ENCODE measurements at regions not wholly inside any gene's neighbourhood (a gene's known extent, or its start where the extent isn't known, plus 50 kb on each side); places are given as distances from the start of the nearest gene placed in this dataset.

DNA sequence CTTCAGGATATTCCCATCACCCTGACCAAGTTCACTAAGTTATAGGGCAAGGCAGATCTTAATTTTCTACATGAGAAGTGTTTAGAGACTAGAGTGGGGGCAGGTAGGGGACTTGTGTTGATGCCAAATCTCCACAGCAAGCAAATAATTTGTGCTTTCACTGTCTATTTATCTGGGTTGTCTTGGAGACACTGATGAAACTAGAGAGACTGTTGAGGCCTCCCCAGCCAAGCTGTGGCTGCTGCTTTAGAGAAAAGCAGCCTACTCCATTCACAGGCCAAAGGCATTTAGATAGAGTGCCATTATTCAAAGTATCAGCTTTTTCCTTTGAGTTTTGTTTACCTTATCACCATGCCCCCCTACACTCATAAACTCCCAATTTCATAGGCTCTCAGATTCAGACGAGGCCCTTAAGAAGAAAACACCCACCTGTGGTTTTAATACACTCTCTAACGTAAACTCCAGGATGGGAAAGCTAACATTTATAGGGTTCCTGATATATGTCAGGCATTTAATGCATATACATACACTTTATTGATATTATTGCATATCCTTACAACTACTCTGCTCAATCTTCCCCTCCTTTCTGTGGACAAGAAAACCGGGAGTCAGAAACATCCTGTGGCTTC is 130.4 kb upstream of the FOXB1 start:
- H3K4me3 Mint-ChIP-seq: no peak overlapping the region
- peaks cover 0 to 3% (median 0%) of the 10 kb centered on the region in 4 donors for H3K4me1 Mint-ChIP-seq
- no peak overlapping the region for H3K27ac Mint-ChIP-seq
- H3K27ac ChIP-seq (ENCODE audit: insufficient read depth, low read length, poor library complexity, severe bottlenecking): no peak overlapping the region
- H3K36me3 Mint-ChIP-seq: no peaks in the 10 kb centered on the region
- no peaks in the 10 kb centered on the region for H3K4me1 ChIP-seq (ENCODE audit: control insufficient read depth, insufficient read depth, low read length, poor library complexity, severe bottlenecking)
- no peaks in the 10 kb centered on the region for H3K36me3 ChIP-seq (ENCODE audit: control insufficient read depth, insufficient read depth, low read length)
- ATAC-seq (ENCODE audit: low read depth in 2 of 2): no peak
- peaks cover 26% of the 10 kb centered on the region for H3K27me3 Mint-ChIP-seq
- no peak overlapping the region for H3K4me3 ChIP-seq (ENCODE audit: low read depth, low read length)
- DNase-seq: no peak
- H3K9me3 ChIP-seq (ENCODE audit: control insufficient read depth in 2 of 2, low read length in 2 of 2): no peaks in the 10 kb centered on the region
- peaks cover 0 to 5% (median 0%) of the 10 kb centered on the region in 7 donors for H3K9me3 Mint-ChIP-seq
- H3K27me3 ChIP-seq (ENCODE audit: control insufficient read depth, insufficient read depth, low read length): peaks cover 10% of the 10 kb centered on the region

DNA sequence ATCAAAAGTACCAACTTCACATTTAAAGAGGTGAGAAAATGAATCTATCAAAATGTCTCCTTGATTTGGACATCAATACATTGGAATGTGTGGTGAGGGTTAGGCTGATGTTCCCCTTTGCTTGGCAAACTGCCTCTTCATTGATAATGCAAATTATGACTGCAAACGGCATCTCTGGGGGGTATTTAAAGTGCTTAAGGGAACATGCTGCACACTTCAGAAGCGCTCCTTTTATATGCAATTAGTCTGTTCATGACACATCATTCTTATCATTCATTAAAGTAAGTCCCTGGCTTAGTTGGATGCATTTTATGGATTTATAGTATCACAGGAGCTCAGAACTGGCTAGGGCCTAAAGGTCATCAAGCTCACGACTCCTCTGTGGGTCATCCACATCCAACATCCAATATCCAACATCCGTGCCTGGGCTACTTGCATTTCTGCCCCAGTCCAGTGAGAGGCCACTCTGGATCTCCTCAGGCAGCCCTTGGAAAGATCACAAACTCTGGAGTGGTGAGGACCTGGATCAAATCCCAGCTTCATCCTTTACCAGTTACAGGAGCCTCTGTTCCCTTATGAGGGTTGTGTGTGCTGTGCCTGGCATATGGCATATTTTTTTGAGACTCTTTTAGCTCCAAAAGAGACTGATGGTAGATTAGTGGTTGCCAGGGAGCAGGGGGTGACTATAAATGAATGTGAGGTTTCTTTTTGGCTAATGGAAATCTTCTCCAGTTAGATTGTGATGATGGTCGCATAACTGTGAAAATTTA is 136.8 kb upstream of the FOXB1 start:
- no peak for DNase-seq

DNA sequence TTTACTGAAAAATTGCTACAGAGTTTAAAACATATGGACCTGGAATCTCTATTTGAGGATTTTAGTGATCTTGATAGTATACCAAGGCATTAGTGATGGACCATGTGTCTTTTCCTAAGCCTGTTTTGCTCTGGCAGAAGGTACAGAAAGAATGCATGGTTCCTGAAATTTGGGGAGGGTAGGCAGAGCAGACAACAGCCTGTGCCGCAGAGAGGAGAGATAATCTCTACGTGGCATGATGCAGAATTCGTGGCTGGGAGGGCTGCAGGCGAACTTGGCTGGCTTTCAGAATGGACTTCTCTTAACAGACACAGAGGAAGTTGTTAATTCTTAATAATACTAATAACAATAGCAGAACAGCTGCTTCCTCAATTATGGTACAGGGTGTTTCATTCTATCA is 137.5 kb upstream of the FOXB1 start:
- no peak overlapping the region for H3K4me3 Mint-ChIP-seq
- H3K27ac Mint-ChIP-seq: peak overlapping the region in 1 of 3 donors; percentile 1
- no peaks in the 10 kb centered on the region for H3K4me1 Mint-ChIP-seq
- H3K27me3 Mint-ChIP-seq: peaks cover 27% of the 10 kb centered on the region
- no peak for ATAC-seq (ENCODE audit: low read depth in 2 of 2)
- no peak overlapping the region for H3K27ac ChIP-seq (ENCODE audit: insufficient read depth, low read length, poor library complexity, severe bottlenecking)
- H3K36me3 Mint-ChIP-seq: no peaks in the 10 kb centered on the region
- no peak for DNase-seq
- no peaks in the 10 kb centered on the region for H3K9me3 Mint-ChIP-seq
- no peaks in the 10 kb centered on the region for H3K36me3 ChIP-seq (ENCODE audit: control insufficient read depth, insufficient read depth, low read length)
- peaks cover 4% of the 10 kb centered on the region for H3K27me3 ChIP-seq (ENCODE audit: control insufficient read depth, insufficient read depth, low read length)
- no peak overlapping the region for H3K4me3 ChIP-seq (ENCODE audit: low read depth, low read length)
- H3K9me3 ChIP-seq (ENCODE audit: control insufficient read depth in 2 of 2, low read length in 2 of 2): no peaks in the 10 kb centered on the region
- H3K4me1 ChIP-seq (ENCODE audit: control insufficient read depth, insufficient read depth, low read length, poor library complexity, severe bottlenecking): no peaks in the 10 kb centered on the region

More for the DNA sequence above, 136.8 kb upstream of the FOXB1 start:
- H3K27me3 ChIP-seq (ENCODE audit: control insufficient read depth, insufficient read depth, low read length): peaks cover 4% of the 10 kb centered on the region
- Mint-ChIP-seq H3K36me3 (no peaks in the 10 kb centered on the region), H3K27ac (no peak overlapping the region), H3K4me1 (no peaks in the 10 kb centered on the region), H3K4me3 (no peak overlapping the region), H3K27me3 (peaks cover 29% of the 10 kb centered on the region), H3K9me3 (no peaks in the 10 kb centered on the region)
- H3K4me1 ChIP-seq (ENCODE audit: control insufficient read depth, insufficient read depth, low read length, poor library complexity, severe bottlenecking): no peaks in the 10 kb centered on the region
- H3K9me3 ChIP-seq (ENCODE audit: control insufficient read depth in 2 of 2, low read length in 2 of 2): no peaks in the 10 kb centered on the region
- H3K27ac ChIP-seq (ENCODE audit: insufficient read depth, low read length, poor library complexity, severe bottlenecking): no peak overlapping the region
- no peaks in the 10 kb centered on the region for H3K36me3 ChIP-seq (ENCODE audit: control insufficient read depth, insufficient read depth, low read length)
- H3K4me3 ChIP-seq (ENCODE audit: low read depth, low read length): no peak overlapping the region
- ATAC-seq (ENCODE audit: low read depth in 2 of 2): no peak

DNA sequence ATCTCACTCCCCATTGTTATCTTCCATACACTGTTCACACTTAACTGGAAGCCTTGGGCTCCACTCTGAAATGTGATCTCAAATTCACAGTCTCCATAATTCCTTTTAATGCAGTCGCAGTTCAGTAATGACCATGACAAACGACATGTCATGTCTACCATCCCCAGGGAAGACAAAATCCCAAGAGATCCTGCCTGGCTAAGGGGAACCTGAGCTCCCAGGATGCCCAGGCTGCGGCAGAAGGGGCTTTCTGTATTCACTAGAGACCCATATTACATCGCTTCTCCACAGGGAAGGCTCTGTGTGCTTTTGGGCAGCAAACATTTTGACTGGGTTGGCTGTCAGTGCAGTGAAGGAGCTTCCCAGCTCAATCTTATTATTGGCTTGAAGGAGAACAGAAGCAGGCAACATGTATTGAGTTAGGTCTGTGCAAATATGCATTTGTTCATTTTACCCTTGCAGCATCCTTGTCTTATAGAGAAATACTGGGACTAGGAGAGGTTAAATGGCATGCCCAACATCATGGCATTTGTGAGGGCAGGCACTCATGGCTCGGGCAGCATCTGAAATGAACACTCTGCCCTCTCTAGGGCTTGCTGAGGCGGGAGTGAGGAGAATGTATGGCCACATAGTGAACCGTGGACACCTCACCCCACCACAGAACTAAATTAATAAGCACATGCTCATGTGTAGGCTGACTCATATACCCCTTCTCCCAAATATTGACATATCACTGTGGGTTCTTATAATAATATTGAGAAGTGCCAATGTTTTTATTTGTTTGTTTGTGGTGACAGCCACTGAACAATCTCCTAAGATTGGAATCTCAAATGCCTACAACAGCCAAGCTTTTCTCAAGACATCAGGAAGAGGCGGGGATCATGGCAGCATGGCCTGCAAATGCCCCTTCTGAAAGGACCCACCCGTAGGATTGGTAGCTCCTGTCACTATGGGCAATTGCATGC is 141.6 kb upstream of the FOXB1 start:
- H3K36me3 Mint-ChIP-seq: no peaks in the 10 kb centered on the region

DNA sequence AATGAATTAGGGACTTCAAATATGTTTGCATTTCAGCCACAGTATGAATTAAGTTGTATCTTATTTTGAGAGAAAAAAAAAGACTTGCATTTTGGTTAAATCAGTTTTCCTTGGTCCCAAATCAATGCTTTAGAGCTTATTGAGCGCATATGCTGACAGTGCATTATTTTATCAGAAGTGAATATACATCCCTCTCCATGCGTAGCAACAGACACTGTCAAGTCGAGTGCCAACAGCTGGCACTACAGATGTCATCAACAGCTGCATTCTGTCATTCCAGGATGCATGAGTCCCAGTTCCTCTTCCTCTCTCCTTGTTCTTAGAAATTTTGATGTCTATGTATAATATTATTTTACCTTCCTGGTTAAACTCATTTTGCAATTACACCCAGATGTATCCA is 156.1 kb upstream of the FOXB1 start:
- H3K4me3 ChIP-seq (ENCODE audit: low read depth, low read length): no peak overlapping the region
- no peaks in the 10 kb centered on the region for H3K36me3 Mint-ChIP-seq
- no peak overlapping the region for H3K27ac Mint-ChIP-seq
- ATAC-seq (ENCODE audit: low read depth in 2 of 2) (no peak), DNase-seq (no peak)
- H3K9me3 Mint-ChIP-seq: peaks cover 0 to 1% (median 0%) of the 10 kb centered on the region in 7 donors
- H3K27ac ChIP-seq (ENCODE audit: insufficient read depth, low read length, poor library complexity, severe bottlenecking): no peak overlapping the region
- peaks cover 4% of the 10 kb centered on the region for H3K27me3 ChIP-seq (ENCODE audit: control insufficient read depth, insufficient read depth, low read length)
- peaks cover 9% of the 10 kb centered on the region for H3K27me3 Mint-ChIP-seq
- H3K4me3 Mint-ChIP-seq: no peak overlapping the region
- no peaks in the 10 kb centered on the region for H3K9me3 ChIP-seq (ENCODE audit: control insufficient read depth in 2 of 2, low read length in 2 of 2)
- H3K4me1 ChIP-seq (ENCODE audit: control insufficient read depth, insufficient read depth, low read length, poor library complexity, severe bottlenecking): no peaks in the 10 kb centered on the region
- H3K36me3 ChIP-seq (ENCODE audit: control insufficient read depth, insufficient read depth, low read length): no peaks in the 10 kb centered on the region
- H3K4me1 Mint-ChIP-seq: peaks cover 0 to 7% (median 0%) of the 10 kb centered on the region in 4 donors

More for the DNA sequence above, 141.6 kb upstream of the FOXB1 start:
- no peaks in the 10 kb centered on the region for H3K4me1 Mint-ChIP-seq
- Histone ChIP-seq H3K4me3 (ENCODE audit: low read depth, low read length) (no peak overlapping the region), H3K9me3 (ENCODE audit: control insufficient read depth in 2 of 2, low read length in 2 of 2) (no peaks in the 10 kb centered on the region), H3K27me3 (ENCODE audit: control insufficient read depth, insufficient read depth, low read length) (peaks cover 10% of the 10 kb centered on the region), H3K4me1 (ENCODE audit: control insufficient read depth, insufficient read depth, low read length, poor library complexity, severe bottlenecking) (no peaks in the 10 kb centered on the region), H3K27ac (ENCODE audit: insufficient read depth, low read length, poor library complexity, severe bottlenecking) (no peak overlapping the region), H3K36me3 (ENCODE audit: control insufficient read depth, insufficient read depth, low read length) (no peaks in the 10 kb centered on the region)
- DNase-seq (no peak), ATAC-seq (ENCODE audit: low read depth in 2 of 2) (no peak)
- H3K27ac Mint-ChIP-seq: no peak overlapping the region
- no peak overlapping the region for H3K4me3 Mint-ChIP-seq
- H3K9me3 Mint-ChIP-seq: peaks cover 0 to 1% (median 0%) of the 10 kb centered on the region in 7 donors
- peaks cover 26% of the 10 kb centered on the region for H3K27me3 Mint-ChIP-seq

DNA sequence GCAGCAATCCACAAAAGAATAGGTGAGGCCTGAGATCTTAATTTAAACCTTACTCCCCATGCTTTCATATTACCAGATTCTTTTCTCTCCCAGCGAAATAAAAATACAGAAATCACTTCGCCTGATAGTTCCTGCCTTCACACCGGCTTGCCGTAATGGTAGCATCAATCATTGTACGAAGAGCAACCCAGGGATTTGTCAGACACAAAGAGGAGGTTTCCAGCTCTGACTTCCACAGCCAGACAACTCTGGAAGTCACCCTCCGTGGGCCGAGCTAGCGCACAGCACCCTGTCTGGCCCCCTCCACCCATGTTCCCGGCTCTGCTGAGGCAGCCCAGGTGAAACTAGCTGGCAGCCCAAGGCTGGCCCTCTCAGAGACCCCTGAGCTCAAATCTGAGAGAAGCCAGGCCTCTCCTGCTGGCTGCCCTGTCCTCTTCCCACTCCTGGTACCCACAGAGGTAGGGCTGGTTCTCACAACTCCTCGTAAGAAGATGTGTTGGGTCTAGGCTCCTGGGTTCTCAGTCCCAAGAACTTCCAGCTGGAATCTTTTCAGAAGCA is 156.9 kb upstream of the BNIP2 start:
- H3K4me3 ChIP-seq (ENCODE audit: low read depth, low read length): no peak overlapping the region
- DNase-seq (no peak), ATAC-seq (ENCODE audit: low read depth in 2 of 2) (no peak)
- H3K4me3 Mint-ChIP-seq: no peak overlapping the region
- peaks cover 9% of the 10 kb centered on the region for H3K27me3 Mint-ChIP-seq
- H3K9me3 ChIP-seq (ENCODE audit: control insufficient read depth in 2 of 2, low read length in 2 of 2): no peaks in the 10 kb centered on the region
- H3K27me3 ChIP-seq (ENCODE audit: control insufficient read depth, insufficient read depth, low read length): peaks cover 6% of the 10 kb centered on the region
- no peaks in the 10 kb centered on the region for H3K36me3 ChIP-seq (ENCODE audit: control insufficient read depth, insufficient read depth, low read length)
- H3K27ac ChIP-seq (ENCODE audit: insufficient read depth, low read length, poor library complexity, severe bottlenecking): no peak overlapping the region
- H3K27ac Mint-ChIP-seq: no peak overlapping the region
- H3K4me1 ChIP-seq (ENCODE audit: control insufficient read depth, insufficient read depth, low read length, poor library complexity, severe bottlenecking): no peaks in the 10 kb centered on the region
- no peaks in the 10 kb centered on the region for H3K36me3 Mint-ChIP-seq
- H3K4me1 Mint-ChIP-seq: peaks cover 0 to 8% (median 0%) of the 10 kb centered on the region in 4 donors
- no peaks in the 10 kb centered on the region for H3K9me3 Mint-ChIP-seq

DNA sequence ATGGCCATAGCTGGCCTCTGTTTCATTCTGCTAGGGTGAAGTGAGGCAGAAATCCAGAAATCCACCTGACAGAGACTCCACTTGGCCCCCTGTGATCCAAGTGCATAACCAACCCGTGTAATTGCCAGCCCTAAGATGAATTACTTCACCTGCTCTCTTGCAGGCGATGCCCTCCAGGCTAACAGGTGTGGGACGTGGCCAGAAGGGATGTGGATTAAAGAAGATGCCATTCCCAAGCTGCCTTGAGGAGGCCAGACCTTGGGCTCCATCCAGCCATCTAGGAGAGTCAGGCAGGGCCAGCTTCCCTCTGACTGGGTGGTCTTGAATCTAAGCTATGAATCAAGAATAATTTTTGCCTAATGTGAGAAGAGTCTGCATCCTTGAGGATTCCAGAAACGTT is 154.5 kb upstream of the BNIP2 start:
- no peak overlapping the region for H3K4me3 ChIP-seq (ENCODE audit: low read depth, low read length)
- no peaks in the 10 kb centered on the region for H3K4me1 ChIP-seq (ENCODE audit: control insufficient read depth, insufficient read depth, low read length, poor library complexity, severe bottlenecking)
- Mint-ChIP-seq H3K4me3 (no peak overlapping the region), H3K36me3 (no peaks in the 10 kb centered on the region), H3K27me3 (peaks cover 21% of the 10 kb centered on the region), H3K4me1 (peaks cover 0 to 16% (median 8%) of the 10 kb centered on the region in 4 donors), H3K27ac (no peak overlapping the region), H3K9me3 (no peaks in the 10 kb centered on the region)
- H3K9me3 ChIP-seq (ENCODE audit: control insufficient read depth in 2 of 2, low read length in 2 of 2): no peaks in the 10 kb centered on the region
- no peak overlapping the region for H3K27ac ChIP-seq (ENCODE audit: insufficient read depth, low read length, poor library complexity, severe bottlenecking)
- no peak for ATAC-seq (ENCODE audit: low read depth in 2 of 2)
- DNase-seq: no peak
- H3K27me3 ChIP-seq (ENCODE audit: control insufficient read depth, insufficient read depth, low read length): peaks cover 6% of the 10 kb centered on the region
- no peaks in the 10 kb centered on the region for H3K36me3 ChIP-seq (ENCODE audit: control insufficient read depth, insufficient read depth, low read length)
